ENCODE measurements at regions not wholly inside any gene's neighbourhood (a gene's known extent, or its start where the extent isn't known, plus 50 kb on each side); places are given as distances from the start of the nearest gene placed in this dataset.
"Not testable (repeated sequence)": the region's sequence is repeated elsewhere in the genome, so short reads cannot be mapped to it uniquely, and the experiment has no call there.

DNA sequence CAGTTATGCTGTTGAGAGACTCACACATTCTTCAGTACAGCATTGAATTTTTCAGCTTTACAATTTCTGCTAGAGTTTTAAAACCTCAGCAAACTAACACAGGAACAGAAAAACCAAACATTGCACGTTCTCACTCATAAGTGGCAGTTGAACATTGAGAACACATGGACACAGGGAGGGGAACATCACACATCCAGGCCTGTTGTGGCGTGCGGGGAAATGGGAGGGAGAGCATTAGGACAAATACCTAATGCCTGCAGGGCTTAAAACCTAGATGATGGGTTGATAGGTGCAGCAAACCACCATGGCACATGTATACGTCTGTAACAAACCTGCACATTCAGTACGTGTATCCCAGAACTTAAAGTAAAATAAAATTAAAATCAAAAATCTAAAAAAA lies 270.1 kb upstream of the MME start:
- TF ChIP-seq, protein P1, sequence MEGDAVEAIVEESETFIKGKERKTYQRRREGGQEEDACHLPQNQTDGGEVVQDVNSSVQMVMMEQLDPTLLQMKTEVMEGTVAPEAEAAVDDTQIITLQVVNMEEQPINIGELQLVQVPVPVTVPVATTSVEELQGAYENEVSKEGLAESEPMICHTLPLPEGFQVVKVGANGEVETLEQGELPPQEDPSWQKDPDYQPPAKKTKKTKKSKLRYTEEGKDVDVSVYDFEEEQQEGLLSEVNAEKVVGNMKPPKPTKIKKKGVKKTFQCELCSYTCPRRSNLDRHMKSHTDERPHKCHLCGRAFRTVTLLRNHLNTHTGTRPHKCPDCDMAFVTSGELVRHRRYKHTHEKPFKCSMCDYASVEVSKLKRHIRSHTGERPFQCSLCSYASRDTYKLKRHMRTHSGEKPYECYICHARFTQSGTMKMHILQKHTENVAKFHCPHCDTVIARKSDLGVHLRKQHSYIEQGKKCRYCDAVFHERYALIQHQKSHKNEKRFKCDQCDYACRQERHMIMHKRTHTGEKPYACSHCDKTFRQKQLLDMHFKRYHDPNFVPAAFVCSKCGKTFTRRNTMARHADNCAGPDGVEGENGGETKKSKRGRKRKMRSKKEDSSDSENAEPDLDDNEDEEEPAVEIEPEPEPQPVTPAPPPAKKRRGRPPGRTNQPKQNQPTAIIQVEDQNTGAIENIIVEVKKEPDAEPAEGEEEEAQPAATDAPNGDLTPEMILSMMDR (IDR thresholded peaks at IDR 0.05): not testable (repeated sequence)
- TF ChIP-seq POLR2A (IDR thresholded peaks at IDR 0.05): not testable (repeated sequence)
